Iris pigment epithelial cell (primary cell): ENCODE measurements at regions not wholly inside any gene's neighbourhood (a gene's known extent, or its start where the extent isn't known, plus 50 kb on each side); places are given as distances from the start of the nearest gene placed in this dataset.
"Not testable (repeated sequence)": the region's sequence is repeated elsewhere in the genome, so short reads cannot be mapped to it uniquely, and the experiment has no call there.

Source experiments
- DNase-seq: peaks from one replicate; pipeline ENCODE4 v3.0.0-alpha.2; 2011; ENCODE audit warnings: low read depth

GRCh38 chr5:10921160-10921559 is 160.1 kb upstream of the DAP start:
- DNase-seq = no peak

DNA sequence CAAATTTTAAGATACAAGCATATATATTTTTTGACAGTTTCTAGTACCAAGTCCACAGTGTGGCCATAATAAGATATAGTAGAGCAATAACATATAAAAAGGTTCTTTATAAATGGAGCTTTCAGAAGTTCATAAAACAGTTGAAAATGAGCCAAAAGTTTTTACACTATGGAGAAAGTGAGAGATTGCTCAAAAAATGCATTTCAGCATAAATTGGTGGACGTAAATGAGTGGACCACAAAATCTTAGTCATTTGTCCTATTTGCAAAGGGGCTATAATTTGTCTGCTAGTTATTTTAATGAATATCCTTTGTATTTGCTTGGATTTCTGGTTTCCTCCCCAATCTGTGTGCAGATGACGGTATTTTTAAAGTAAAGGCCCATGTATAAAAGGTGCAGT is 159.4 kb upstream of the DAP start:
- no peak for DNase-seq

- no peak for DNase-seq
Observed at GRCh38 chr5:10914741-10915480, 153.9 kb upstream of the DAP start.

- peak; percentile 94 for DNase-seq
Observed at GRCh38 chr5:10913841-10914240, 152.8 kb upstream of the DAP start.

GRCh38 chr5:10913181-10913810 is 152.3 kb upstream of the DAP start:
- no peak for DNase-seq

- DNase-seq = no peak
Observed at GRCh38 chr5:10912435-10912834, 151.4 kb upstream of the DAP start.

- no peak for DNase-seq
Observed at GRCh38 chr5:10910261-10910660, 149.2 kb upstream of the DAP start.

DNA sequence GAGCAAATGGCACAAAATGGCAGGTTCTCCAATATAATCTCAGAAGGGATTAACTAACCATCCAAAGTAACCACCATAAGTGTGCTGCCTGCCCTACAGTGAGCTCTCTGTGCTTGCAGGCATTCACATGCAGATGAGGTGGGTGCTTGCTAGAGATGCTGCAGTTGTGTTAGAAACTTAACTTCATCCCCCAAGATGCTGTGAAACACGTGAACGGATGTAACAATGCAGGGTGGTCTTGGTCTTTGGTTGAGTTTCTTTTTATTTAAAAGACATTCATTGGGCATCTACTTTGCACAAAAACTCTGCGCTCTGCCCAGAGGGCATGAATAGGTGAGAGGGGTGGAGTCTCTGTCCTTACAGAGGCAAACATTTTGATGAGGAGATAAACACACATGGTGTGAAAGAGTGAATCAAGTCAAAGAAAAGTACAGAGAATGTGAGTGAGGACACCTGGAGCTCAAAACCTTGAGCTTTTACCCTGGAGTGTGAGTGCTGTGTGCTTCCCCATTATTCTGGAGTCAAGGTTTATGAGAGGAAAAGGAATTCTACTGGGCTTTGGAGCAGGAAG is 143.9 kb upstream of the DAP start:
- DNase-seq = no peak

DNA sequence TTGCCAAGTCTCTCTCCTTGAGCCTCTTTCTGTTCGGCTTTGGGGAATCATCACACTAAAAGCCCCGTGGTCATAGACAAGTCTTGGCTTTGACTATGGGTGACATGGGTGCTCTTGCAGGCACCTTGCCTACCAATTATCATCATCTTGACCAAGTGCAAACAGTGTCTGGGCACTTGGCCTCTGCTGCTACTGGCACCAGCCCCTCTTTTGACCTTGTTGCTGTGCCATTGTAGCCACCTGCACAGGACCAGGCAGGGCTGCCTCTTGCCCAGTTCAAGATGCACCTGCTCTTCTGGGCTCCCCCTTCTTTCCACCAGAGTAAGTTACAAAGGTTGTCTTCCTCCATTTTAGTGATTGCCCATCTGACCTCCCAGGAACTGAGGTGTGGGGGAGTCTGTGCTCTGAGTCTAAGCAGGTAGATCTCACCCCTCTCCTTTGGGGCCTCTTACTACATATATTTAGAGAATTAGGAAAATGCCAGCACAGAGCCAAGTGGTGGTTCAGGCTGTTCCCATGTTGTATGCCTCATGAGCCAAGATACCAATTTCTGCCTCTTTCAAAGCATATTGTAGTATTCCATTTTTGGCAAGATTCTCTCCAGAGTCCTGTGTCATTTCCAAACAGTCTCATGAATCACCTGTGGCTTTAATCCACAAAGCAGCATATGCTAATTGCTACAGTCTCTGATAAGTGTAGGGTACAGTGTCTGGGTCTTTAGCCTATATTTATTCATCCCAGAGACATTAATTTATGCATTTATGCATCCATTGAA is 142.9 kb upstream of the DAP start:
- no peak for DNase-seq

DNA sequence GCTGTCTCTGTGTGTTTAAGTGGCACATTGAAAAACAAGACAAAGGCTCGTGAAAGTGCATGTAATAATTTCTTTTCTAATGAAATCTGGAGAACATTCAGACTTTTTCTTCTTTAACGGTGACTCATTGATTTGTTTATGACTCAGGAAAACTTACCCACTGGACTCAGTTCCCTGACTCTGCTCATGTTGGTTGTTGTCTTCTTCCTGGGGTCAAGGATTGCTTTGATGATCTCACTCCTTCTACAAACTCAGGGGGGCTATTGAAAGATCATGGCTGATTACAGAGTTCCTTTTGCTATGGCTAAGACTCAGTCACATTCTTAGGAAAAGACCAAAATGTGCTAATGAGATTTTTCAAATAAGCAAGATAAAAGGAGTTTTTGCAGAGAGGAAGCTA is 141.1 kb upstream of the DAP start:
- peak; percentile 80 for DNase-seq

- no peak for DNase-seq
Observed at GRCh38 chr5:10898514-10898913, 137.5 kb upstream of the DAP start.

- DNase-seq = peak; percentile 50
Observed at GRCh38 chr5:10896016-10896415, 135.0 kb upstream of the DAP start.

DNA sequence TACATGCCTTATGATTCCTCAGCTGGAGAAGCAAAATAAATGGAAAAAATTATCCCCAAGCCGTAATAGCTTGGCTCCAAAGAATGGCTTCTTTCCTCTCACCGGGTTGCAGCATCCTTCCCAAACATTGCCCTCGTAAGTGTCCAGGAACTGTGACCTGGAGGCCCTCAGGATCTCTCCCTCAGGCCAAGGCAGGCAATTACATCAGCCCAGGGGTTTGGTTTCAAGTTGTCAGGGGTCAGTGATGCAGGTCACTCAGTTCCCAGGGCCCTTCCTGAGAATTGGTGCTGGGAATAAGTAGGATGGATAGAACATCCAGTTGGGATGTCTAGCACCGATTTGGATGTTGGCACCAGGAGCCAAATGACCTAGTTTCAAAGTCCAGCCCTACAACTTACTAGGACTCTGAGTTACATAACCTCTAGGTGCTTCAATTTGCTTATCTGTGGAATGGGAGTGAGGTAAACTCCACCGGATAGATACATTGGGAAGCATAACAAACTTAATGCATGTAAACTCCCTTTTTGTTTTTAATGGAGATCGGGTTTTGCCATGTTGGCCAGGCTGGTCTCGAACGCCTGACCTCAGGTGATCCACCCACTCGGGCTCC is 133.5 kb upstream of the DAP start:
- no peak for DNase-seq

GRCh38 chr5:10892911-10893215 is 131.8 kb upstream of the DAP start:
- DNase-seq = no peak

GRCh38 chr5:10892147-10892910 is 131.3 kb upstream of the DAP start:
- DNase-seq = peak; percentile 38

DNA sequence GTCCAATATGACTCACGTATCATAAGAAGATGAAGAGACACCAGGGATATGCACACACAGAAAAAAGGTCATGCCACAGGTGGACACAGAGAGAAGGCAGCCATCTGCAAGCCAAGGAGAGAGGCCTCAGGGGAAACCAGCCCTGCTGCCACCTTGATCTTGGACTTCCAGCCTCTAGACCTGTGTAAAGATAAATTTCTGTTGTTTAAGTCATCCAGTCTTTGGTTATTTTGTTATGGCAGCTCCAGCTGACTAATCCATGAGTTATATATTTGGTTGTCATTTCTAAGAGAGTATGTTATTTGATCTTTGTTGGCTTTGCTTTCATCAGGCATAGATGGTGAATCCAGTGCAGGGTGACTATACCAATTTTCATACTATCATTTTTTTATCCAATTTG is 130.2 kb upstream of the DAP start:
- DNase-seq = no peak

GRCh38 chr5:10886497-10886896 is 125.5 kb upstream of the DAP start:
- DNase-seq = no peak

DNA sequence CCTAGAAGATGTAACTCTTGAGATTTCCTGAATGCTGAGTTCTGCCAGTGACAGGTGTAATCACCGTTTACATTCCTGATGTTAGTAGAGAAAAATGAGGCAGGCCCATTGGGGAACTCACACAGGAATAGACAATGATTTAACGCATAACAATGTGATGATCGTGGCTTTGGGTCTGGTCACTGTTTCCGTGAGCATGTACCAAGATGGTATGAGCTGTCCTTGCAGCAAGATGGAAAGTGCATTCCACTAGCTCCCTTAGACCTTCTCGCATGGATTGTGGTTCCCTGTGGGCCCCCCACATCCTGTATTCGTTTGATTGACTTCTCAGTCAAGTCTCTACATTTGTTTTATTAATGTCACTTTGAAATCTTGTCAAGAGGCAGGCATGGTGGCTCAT is 124.0 kb upstream of the DAP start:
- peak; percentile 83 for DNase-seq

DNA sequence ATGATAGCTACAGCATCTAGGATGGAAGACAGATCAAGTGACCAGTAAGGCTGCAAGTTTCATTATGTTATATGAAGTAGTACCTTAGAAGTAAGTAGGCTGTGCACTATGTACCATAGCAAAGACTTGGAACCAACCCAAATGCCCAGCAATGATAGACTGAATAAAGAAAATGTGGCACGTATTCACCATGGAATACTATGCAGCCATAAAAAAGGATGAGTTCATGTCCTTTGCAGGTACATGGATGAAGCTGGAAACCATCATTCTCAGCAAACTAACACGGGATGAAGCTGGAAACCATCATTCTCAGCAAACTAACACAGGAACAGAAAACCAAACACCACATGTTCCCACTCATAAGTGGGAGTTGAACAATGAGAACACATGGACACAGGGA is 122.9 kb upstream of the DAP start:
- not testable (repeated sequence) for DNase-seq

- DNase-seq = no peak
Observed at GRCh38 chr5:10880934-10881333, 119.9 kb upstream of the DAP start.

DNA sequence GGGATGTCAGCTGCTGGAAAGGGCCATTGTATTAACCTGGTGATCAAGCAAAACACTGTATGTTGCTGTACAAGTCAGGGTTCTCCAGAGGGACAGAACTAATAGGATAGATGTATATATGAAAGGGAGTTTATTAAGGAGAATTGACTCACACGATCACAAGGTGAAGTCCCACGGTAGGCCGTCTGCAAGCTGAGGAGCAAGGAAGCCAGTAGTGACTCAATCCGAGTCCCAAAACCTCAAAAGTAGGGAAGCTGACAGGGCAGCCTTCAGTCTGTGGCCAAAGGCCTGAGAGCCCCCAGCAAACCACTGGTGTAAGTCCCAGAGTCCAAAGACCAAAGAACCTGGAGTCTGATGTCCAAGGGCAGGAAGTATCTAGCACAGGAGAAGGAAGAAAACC is 116.0 kb upstream of the DAP start:
- DNase-seq = not testable (repeated sequence)
